MCF 10A (cell line): ENCODE measurements at regions not wholly inside any gene's neighbourhood (a gene's known extent, or its start where the extent isn't known, plus 50 kb on each side); places are given as distances from the start of the nearest gene placed in this dataset.
A peak's percentile ranks its signal among the peaks of the same experiment; 100 is the strongest.
"Not testable (repeated sequence)": the region's sequence is repeated elsewhere in the genome, so short reads cannot be mapped to it uniquely, and the experiment has no call there.

Experiments
- BruUV-seq: library from RNA; stranded (reverse); fragments of 400-500 nt; replicated peaks from 2 replicates; lab custom pipeline; 2021; lab: Mats Ljungman, UMichigan
- CTCF ChIA-PET: fragments of 300-600 bp; sonication (Branson Sonifier 250); formaldehyde crosslinking; extraction: SDS; loops from one replicate; lab custom pipeline; 2021; ENCODE audit warnings: antibody characterized with exemption, inconsistent platforms; lab: Yijun Ruan, JAX
- POLR2A ChIA-PET: fragments of 300-600, 350-650 bp; sonication (Branson Sonifier 250); formaldehyde crosslinking; extraction: SDS; loops from one replicate; lab custom pipeline; 2020; ENCODE audit warnings: antibody characterized with exemption, inconsistent platforms; lab: Yijun Ruan, JAX
- DNase-seq: peaks from one replicate; pipeline ENCODE4 v3.0.0-alpha.2; 2018; ENCODE audit not compliant: unreplicated experiment
- H3K27ac Mint-ChIP-seq: one replicate; pipeline ENCODE4 v1.8.0; 2022; ENCODE audit warnings: mild to moderate bottlenecking, low read depth, mixed read lengths; ENCODE audit not compliant: unreplicated experiment
- H3K27me3 Mint-ChIP-seq: one replicate; pipeline ENCODE4 v1.8.0; 2022; ENCODE audit warnings: mixed read lengths; ENCODE audit not compliant: insufficient read depth, unreplicated experiment
- H3K36me3 Mint-ChIP-seq: one replicate; pipeline ENCODE4 v1.8.0; 2022; ENCODE audit warnings: mild to moderate bottlenecking, moderate library complexity, mixed read lengths; ENCODE audit not compliant: insufficient read depth, unreplicated experiment
- H3K4me1 Mint-ChIP-seq: one replicate; pipeline ENCODE4 v1.8.0; 2022; ENCODE audit warnings: mixed read lengths; ENCODE audit not compliant: insufficient read depth, unreplicated experiment
- H3K4me3 Mint-ChIP-seq: one replicate; pipeline ENCODE4 v1.8.0; 2022; ENCODE audit warnings: mild to moderate bottlenecking, moderate library complexity, mixed read lengths; ENCODE audit not compliant: unreplicated experiment
- H3K9me3 Mint-ChIP-seq: one replicate; pipeline ENCODE4 v1.8.0; 2022; ENCODE audit warnings: mixed read lengths; ENCODE audit not compliant: unreplicated experiment
- CTCF ChIP-seq: fragments of 200-600 bp; IDR thresholded peaks from one replicate; pipeline ENCODE4 v1.8.0; 2022; ENCODE audit warnings: antibody characterized with exemption, mild to moderate bottlenecking; ENCODE audit not compliant: unreplicated experiment
- intact Hi-C: fragments of 100-400 bp; cut with micrococcal nuclease; formaldehyde crosslinking; loops from 2 replicates; pipeline ENCODE4 v1.14.1; 2022

- no peak for TF ChIP-seq CTCF
- intact Hi-C loops, result no loop called here
- ChIA-PET CTCF (no interaction called here), POLR2A (no interaction called here)
- Mint-ChIP-seq H3K9me3 (peaks cover 19% of the 10 kb centered on the region), H3K27ac (no peak overlapping the region), H3K36me3 (no peaks in the 10 kb centered on the region), H3K4me1 (no peaks in the 10 kb centered on the region), H3K4me3 (no peak overlapping the region), H3K27me3 (no peaks in the 10 kb centered on the region)
- DNase-seq, result no peak
- BruUV-seq, result no TSS peak
Measured at GRCh38 chrX:63282077-63282476, 69.1 kb downstream of the SPIN4 start.

DNA sequence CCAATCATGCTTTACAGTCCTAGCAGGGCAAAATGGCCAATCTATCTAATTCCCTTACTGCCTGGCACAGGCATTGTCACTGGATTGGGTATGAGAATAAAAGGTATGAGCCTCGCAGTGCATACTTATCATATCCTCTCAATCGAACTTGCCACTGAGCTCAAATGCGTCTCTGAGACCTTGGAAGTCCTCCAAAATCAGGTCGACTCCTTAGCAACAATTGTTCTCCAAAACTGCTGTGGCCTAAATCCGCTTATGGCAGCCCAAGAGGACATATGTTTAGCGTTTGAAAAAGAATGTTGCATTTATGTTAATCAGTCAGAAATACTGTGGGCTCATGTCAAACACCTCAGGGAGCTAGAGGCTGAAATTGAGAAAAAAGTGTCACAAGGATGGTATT lies 69.7 kb downstream of the SPIN4 start:
- Mint-ChIP-seq H3K4me1 (no peaks in the 10 kb centered on the region), H3K36me3 (no peaks in the 10 kb centered on the region), H3K27ac (no peak overlapping the region), H3K27me3 (no peaks in the 10 kb centered on the region), H3K9me3 (peaks cover 14% of the 10 kb centered on the region), H3K4me3 (no peak overlapping the region)
- ChIA-PET POLR2A (no interaction called here), CTCF (no interaction called here)
- DNase-seq, result no peak
- TF ChIP-seq CTCF, result no peak
- no TSS peak for BruUV-seq
- intact Hi-C loops, result no loop called here

GRCh38 chrX:63277394-63277793 lies 73.7 kb downstream of the SPIN4 start:
- H3K27ac Mint-ChIP-seq, intact Hi-C loops, H3K36me3 Mint-ChIP-seq, H3K27me3 Mint-ChIP-seq, H3K4me3 Mint-ChIP-seq, DNase-seq, BruUV-seq, H3K4me1 Mint-ChIP-seq, POLR2A ChIA-PET: not testable (repeated sequence)
- CTCF ChIA-PET, result interaction anchor here (0.7 to 0.8 kb wide), 3 partner anchors 10 to 945 kb away, joined by 4 to 5 read pairs (median 4); no protein-coding TSS in a partner anchor
- H3K9me3 Mint-ChIP-seq, result peaks cover 17% of the 10 kb centered on the region

DNA sequence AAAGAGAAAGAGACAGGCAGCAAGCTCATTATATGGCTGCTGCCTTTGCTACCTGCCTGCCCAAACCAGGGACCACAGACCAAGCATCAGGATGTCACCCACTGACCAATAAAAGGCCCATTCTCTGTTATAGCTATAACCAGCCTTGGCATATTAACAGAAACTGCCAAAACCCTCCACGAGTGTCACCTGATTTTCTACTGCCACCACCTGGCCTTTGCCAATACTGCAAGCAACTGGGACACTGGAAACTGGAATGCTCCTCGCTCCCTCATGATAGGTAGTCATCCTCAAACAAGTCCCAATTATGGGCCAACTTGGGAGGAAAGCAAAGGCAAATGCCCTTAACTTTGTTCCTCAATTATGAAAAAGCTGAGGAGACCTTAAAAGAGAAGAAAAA lies 76.0 kb downstream of the SPIN4 start:
- POLR2A ChIA-PET, result no interaction called here

More for the DNA sequence above, 76.0 kb downstream of the SPIN4 start:
- Mint-ChIP-seq H3K9me3 (peaks cover 17% of the 10 kb centered on the region), H3K36me3 (no peaks in the 10 kb centered on the region), H3K4me1 (no peaks in the 10 kb centered on the region), H3K27me3 (no peaks in the 10 kb centered on the region), H3K27ac (no peak overlapping the region), H3K4me3 (no peak overlapping the region)
- peak; percentile 46 for DNase-seq
- no TSS peak for BruUV-seq
- peak; percentile 50 for TF ChIP-seq CTCF
- CTCF ChIA-PET, result interaction anchor here (0.7 to 1.6 kb wide), 9 partner anchors 8 to 231 kb away, joined by 3 to 13 read pairs (median 4); no protein-coding TSS in a partner anchor
- intact Hi-C loops, result no loop called here
